ENCODE measurements at regions not wholly inside any gene's neighbourhood (a gene's known extent, or its start where the extent isn't known, plus 50 kb on each side); places are given as distances from the start of the nearest gene placed in this dataset.

- Histone ChIP-seq H3K4me1 (no peaks in the 10 kb centered on the region), H3K9me3 (no peaks in the 10 kb centered on the region), H3K27ac (no peak overlapping the region), H3K36me3 (no peaks in the 10 kb centered on the region), H3K4me3 (no peak overlapping the region), H3K27me3 (no peaks in the 10 kb centered on the region)
- intact Hi-C loops (cut with DNase I; ENCODE audit: low total_unique reads), result no loop called here
- no peak for TF ChIP-seq CTCF (IDR thresholded peaks at IDR 0.05)
- DNase-seq, result no peak
Observed at GRCh38 chr20:24730750-24731149, 218.3 kb upstream of the CST7 start.

- H3K27ac ChIP-seq, result no peak overlapping the region
- intact Hi-C loops (cut with DNase I; ENCODE audit: low total_unique reads), result no loop called here
- H3K4me1 ChIP-seq, result no peaks in the 10 kb centered on the region
- no peak for DNase-seq
- H3K4me3 ChIP-seq, result no peak overlapping the region
- no peaks in the 10 kb centered on the region for H3K36me3 ChIP-seq
- no peaks in the 10 kb centered on the region for H3K27me3 ChIP-seq
- H3K9me3 ChIP-seq, result no peaks in the 10 kb centered on the region
- TF ChIP-seq CTCF (IDR thresholded peaks at IDR 0.05), result no peak
Observed at GRCh38 chr20:24731312-24731711, 217.8 kb upstream of the CST7 start.

- intact Hi-C loops (cut with DNase I; ENCODE audit: low total_unique reads), result no loop called here
- no peak for DNase-seq
- Histone ChIP-seq H3K9me3 (no peaks in the 10 kb centered on the region), H3K4me3 (no peak overlapping the region), H3K4me1 (no peaks in the 10 kb centered on the region), H3K36me3 (no peaks in the 10 kb centered on the region), H3K27me3 (no peaks in the 10 kb centered on the region), H3K27ac (no peak overlapping the region)
- no peak for TF ChIP-seq CTCF (IDR thresholded peaks at IDR 0.05)
Observed at GRCh38 chr20:24732076-24732475, 217.0 kb upstream of the CST7 start.

- Histone ChIP-seq H3K9me3 (no peaks in the 10 kb centered on the region), H3K4me1 (no peaks in the 10 kb centered on the region), H3K36me3 (no peaks in the 10 kb centered on the region), H3K4me3 (no peak overlapping the region), H3K27me3 (no peaks in the 10 kb centered on the region), H3K27ac (no peak overlapping the region)
- no peak for DNase-seq
- no peak for TF ChIP-seq CTCF (IDR thresholded peaks at IDR 0.05)
- intact Hi-C loops (cut with DNase I; ENCODE audit: low total_unique reads), result no loop called here
Observed at GRCh38 chr20:24732599-24732998, 216.5 kb upstream of the CST7 start.

GRCh38 chr20:24733416-24733815 is 215.7 kb upstream of the CST7 start:
- intact Hi-C loops (cut with DNase I; ENCODE audit: low total_unique reads), result no loop called here
- Histone ChIP-seq H3K36me3 (no peaks in the 10 kb centered on the region), H3K27ac (no peak overlapping the region), H3K27me3 (no peaks in the 10 kb centered on the region), H3K9me3 (no peaks in the 10 kb centered on the region), H3K4me1 (no peaks in the 10 kb centered on the region), H3K4me3 (no peak overlapping the region)
- no peak for DNase-seq
- no peak for TF ChIP-seq CTCF (IDR thresholded peaks at IDR 0.05)

- Histone ChIP-seq H3K4me3 (no peak overlapping the region), H3K27ac (no peak overlapping the region), H3K4me1 (no peaks in the 10 kb centered on the region), H3K36me3 (no peaks in the 10 kb centered on the region), H3K9me3 (no peaks in the 10 kb centered on the region), H3K27me3 (no peaks in the 10 kb centered on the region)
- no peak for DNase-seq
- TF ChIP-seq CTCF (IDR thresholded peaks at IDR 0.05), result no peak
- intact Hi-C loops (cut with DNase I; ENCODE audit: low total_unique reads), result no loop called here
Observed at GRCh38 chr20:24734139-24734538, 214.9 kb upstream of the CST7 start.
